Posterior vena cava (tissue), 2 donors: ENCODE measurements at regions not wholly inside any gene's neighbourhood (a gene's known extent, or its start where the extent isn't known, plus 50 kb on each side); places are given as distances from the start of the nearest gene placed in this dataset.

ENCODE experiments used
- DNase-seq: peaks from one replicate; pipeline ENCODE4 v3.0.0-alpha.2; 2020; ENCODE audit warnings: low spot score
- intact Hi-C, 2 donors: fragments of 100-400 bp; cut with DNase I; formaldehyde crosslinking; loops; one replicate each; pipeline versions ENCODE4 v1.14.1 to v1.14.2; 2022 to 2023
- donor health status: DM: yes; HTN: yes; CAD: no.
- donor health status: DM: yes; HTN: yes; CAD: no.

GRCh38 chr10:4011136-4011812 lies 226.3 kb upstream of the KLF6 start:
- intact Hi-C loops = no loop called here
- DNase-seq = no peak

- intact Hi-C loops = no loop called here
- no peak for DNase-seq
Observed at GRCh38 chr10:4008676-4009382, 223.8 kb upstream of the KLF6 start.

- no peak for DNase-seq
- intact Hi-C loops = no loop called here
Observed at GRCh38 chr10:4007771-4008170, 222.8 kb upstream of the KLF6 start.

- intact Hi-C loops = no loop called here
- DNase-seq = no peak
Observed at GRCh38 chr10:4006858-4007257, 221.8 kb upstream of the KLF6 start.

- intact Hi-C loops = no loop called here
- DNase-seq = no peak
Observed at GRCh38 chr10:4006051-4006450, 221.0 kb upstream of the KLF6 start.

GRCh38 chr10:4004990-4005389 lies 220.0 kb upstream of the KLF6 start:
- DNase-seq = no peak
- intact Hi-C loops = no loop called here

GRCh38 chr10:4004144-4004543 lies 219.1 kb upstream of the KLF6 start:
- intact Hi-C loops = no loop called here
- DNase-seq = no peak

GRCh38 chr10:4003348-4003973 lies 218.5 kb upstream of the KLF6 start:
- intact Hi-C loops = no loop called here
- no peak for DNase-seq

GRCh38 chr10:4001811-4002210 lies 216.8 kb upstream of the KLF6 start:
- intact Hi-C loops = no loop called here
- no peak for DNase-seq

GRCh38 chr10:3999642-4000041 lies 214.6 kb upstream of the KLF6 start:
- no peak for DNase-seq
- intact Hi-C loops = no loop called here

GRCh38 chr10:3996697-3997096 lies 211.7 kb upstream of the KLF6 start:
- intact Hi-C loops = no loop called here

GRCh38 chr10:3995302-3996210 lies 210.5 kb upstream of the KLF6 start:
- intact Hi-C loops = no loop called here
- DNase-seq = no peak

More at GRCh38 chr10:3996697-3997096, 211.7 kb upstream of the KLF6 start:
- no peak for DNase-seq

- intact Hi-C loops = no loop called here
- no peak for DNase-seq
Observed at GRCh38 chr10:3992382-3993178, 207.6 kb upstream of the KLF6 start.

GRCh38 chr10:3990307-3990706 lies 205.3 kb upstream of the KLF6 start:
- no peak for DNase-seq
- intact Hi-C loops = no loop called here

- intact Hi-C loops = no loop called here
- no peak for DNase-seq
Observed at GRCh38 chr10:3987143-3987974, 202.3 kb upstream of the KLF6 start.

- intact Hi-C loops = no loop called here
- no peak for DNase-seq
Observed at GRCh38 chr10:3986493-3987142, 201.6 kb upstream of the KLF6 start.

- DNase-seq = no peak
- intact Hi-C loops = no loop called here
Observed at GRCh38 chr10:3982746-3983442, 197.9 kb upstream of the KLF6 start.
